Right lobe of liver (tissue), 6 donors: ENCODE measurements at regions not wholly inside any gene's neighbourhood (a gene's known extent, or its start where the extent isn't known, plus 50 kb on each side); places are given as distances from the start of the nearest gene placed in this dataset.

Experiments
- ATAC-seq, 4 donors: fragments of 200-7000 bp; cut with Tn5 transposase; one replicate each; pipeline ENCODE4 v1.9.1; 2020; ENCODE audit warnings: mild to moderate bottlenecking in 4 of 4, moderate library complexity in 4 of 4
- DNase-seq, 3 donors: peaks; one replicate each; pipeline ENCODE4 v3.0.0-alpha.2; 2020
- H3K27ac ChIP-seq, 3 donors: fragments of 200-600 bp; one replicate each; pipeline ENCODE4 v1.8.0; 2022
- H3K27me3 ChIP-seq, 2 donors: fragments of 200-600 bp; one replicate each; pipeline ENCODE4 v1.8.0; 2022
- H3K36me3 ChIP-seq, 4 donors: fragments of 200-600 bp; sonication (generic) in 1 of 4; one replicate each; pipeline versions ENCODE4 v1.5.1 to v1.8.0; 2017 to 2022; ENCODE audit warnings: control low read depth in 1 of 4
- H3K4me1 ChIP-seq, 4 donors: fragments of 200-600 bp; sonication (generic) in 1 of 4; one replicate each; pipeline versions ENCODE4 v1.5.1 to v1.8.0; 2017 to 2022; ENCODE audit warnings: control low read depth in 1 of 4
- H3K4me3 ChIP-seq, 3 donors: fragments of 200-600 bp; one replicate each; pipeline ENCODE4 v1.8.0; 2022
- H3K9me3 ChIP-seq, 4 donors: fragments of 200-600 bp; sonication (generic) in 1 of 4; one replicate each; pipeline versions ENCODE4 v1.5.1 to v1.8.0; 2017 to 2022; ENCODE audit warnings: control low read depth in 1 of 4
- POLR2A ChIP-seq: fragments of 450-650 bp; IDR thresholded peaks from one replicate; pipeline ENCODE4 v1.6.1; 2017; ENCODE audit warnings: antibody characterized with exemption, mild to moderate bottlenecking
- WGBS: methylation state at CpG from one replicate; pipeline ENCODE4 v1.1.6; 2018; ENCODE audit warnings: low coverage, low lambda C conversion rate; ENCODE audit not compliant: insufficient coverage; ENCODE audit errors: missing lambda C conversion rate; 5-methylcytosine and 5-hydroxymethylcytosine counted together
- intact Hi-C, 2 donors: fragments of 100-400 bp; cut with DNase I; formaldehyde crosslinking; loops; one replicate each; pipeline versions ENCODE4 v1.11.2 to v1.14.1; 2022
- TF ChIP-seq, protein P1 (sequence below), 4 donors: fragments of 200-600 bp in 3 of 4; fragments of 450-650 bp in 1 of 4; IDR thresholded peaks; one replicate each; pipeline versions ENCODE4 v1.5.1 to v1.8.0; 2016 to 2022; ENCODE audit warnings: antibody characterized with exemption in 4 of 4, mild to moderate bottlenecking in 2 of 4
- donor health status: DM: no; HTN: yes; CAD: no.
- donor health status: DM: no; HTN: no; CAD: no.
- donor health status: DM: no; HTN: no; CAD: no.
- donor health status: DM: no; HTN: yes; CAD: no.
- donor health status: DM: no; HTN: yes; CAD: no.

DNA sequence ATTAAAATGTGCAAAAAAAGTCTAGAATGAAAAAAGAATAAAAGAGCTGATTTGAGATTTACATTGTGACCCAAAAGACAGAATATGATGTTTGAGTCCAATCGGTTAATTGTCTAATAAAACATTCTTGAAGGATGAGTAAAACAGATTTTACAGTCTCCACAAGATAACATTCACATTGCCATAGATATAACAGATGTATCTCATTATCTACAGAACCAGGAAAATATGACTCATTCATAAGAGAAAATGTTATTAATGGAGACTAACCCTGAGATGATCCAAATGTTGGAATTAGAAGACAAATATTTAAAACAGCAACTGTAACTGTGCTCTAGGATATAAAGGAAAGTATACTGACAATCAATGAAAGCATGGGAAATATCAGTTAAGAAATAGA is 141.7 kb downstream of the RFX6 start:
- TF ChIP-seq, protein P1, sequence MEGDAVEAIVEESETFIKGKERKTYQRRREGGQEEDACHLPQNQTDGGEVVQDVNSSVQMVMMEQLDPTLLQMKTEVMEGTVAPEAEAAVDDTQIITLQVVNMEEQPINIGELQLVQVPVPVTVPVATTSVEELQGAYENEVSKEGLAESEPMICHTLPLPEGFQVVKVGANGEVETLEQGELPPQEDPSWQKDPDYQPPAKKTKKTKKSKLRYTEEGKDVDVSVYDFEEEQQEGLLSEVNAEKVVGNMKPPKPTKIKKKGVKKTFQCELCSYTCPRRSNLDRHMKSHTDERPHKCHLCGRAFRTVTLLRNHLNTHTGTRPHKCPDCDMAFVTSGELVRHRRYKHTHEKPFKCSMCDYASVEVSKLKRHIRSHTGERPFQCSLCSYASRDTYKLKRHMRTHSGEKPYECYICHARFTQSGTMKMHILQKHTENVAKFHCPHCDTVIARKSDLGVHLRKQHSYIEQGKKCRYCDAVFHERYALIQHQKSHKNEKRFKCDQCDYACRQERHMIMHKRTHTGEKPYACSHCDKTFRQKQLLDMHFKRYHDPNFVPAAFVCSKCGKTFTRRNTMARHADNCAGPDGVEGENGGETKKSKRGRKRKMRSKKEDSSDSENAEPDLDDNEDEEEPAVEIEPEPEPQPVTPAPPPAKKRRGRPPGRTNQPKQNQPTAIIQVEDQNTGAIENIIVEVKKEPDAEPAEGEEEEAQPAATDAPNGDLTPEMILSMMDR (IDR thresholded peaks at IDR 0.05): no peak
- TF ChIP-seq POLR2A: no peak
- Histone ChIP-seq H3K27me3 (no peaks in the 10 kb centered on the region), H3K27ac (no peak overlapping the region), H3K36me3 (no peaks in the 10 kb centered on the region), H3K4me1 (no peaks in the 10 kb centered on the region), H3K9me3 (no peaks in the 10 kb centered on the region), H3K4me3 (no peak overlapping the region)
- intact Hi-C loops: no loop called here
- DNase-seq: no peak
- no peak for ATAC-seq
- WGBS: 38% methylated on average over 1 of the region's 1 CpG

DNA sequence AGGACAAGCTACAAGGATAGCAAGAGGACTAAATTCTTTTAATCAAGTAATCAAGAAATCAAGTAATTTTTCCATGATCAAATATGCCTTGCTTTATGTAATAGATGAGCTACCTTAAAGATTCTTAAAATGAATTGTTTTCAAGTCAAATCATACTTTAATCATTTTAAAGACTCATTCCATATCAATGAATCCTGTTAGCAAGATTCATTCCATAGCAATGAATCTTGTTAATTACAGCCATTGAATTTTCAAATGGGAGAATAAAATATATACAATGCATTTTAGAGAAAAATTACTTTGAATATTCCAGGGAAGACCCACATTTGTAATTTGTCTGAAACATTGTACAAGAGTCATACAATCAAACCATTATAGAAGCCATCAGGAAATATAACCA is 145.7 kb downstream of the RFX6 start:
- Histone ChIP-seq H3K27me3 (no peaks in the 10 kb centered on the region), H3K9me3 (no peaks in the 10 kb centered on the region), H3K4me3 (no peak overlapping the region), H3K4me1 (no peaks in the 10 kb centered on the region), H3K36me3 (no peaks in the 10 kb centered on the region), H3K27ac (no peak overlapping the region)
- intact Hi-C loops: no loop called here
- no peak for DNase-seq
- no peak for ATAC-seq
- TF ChIP-seq POLR2A: no peak
- TF ChIP-seq, protein P1 (IDR thresholded peaks at IDR 0.05): no peak

DNA sequence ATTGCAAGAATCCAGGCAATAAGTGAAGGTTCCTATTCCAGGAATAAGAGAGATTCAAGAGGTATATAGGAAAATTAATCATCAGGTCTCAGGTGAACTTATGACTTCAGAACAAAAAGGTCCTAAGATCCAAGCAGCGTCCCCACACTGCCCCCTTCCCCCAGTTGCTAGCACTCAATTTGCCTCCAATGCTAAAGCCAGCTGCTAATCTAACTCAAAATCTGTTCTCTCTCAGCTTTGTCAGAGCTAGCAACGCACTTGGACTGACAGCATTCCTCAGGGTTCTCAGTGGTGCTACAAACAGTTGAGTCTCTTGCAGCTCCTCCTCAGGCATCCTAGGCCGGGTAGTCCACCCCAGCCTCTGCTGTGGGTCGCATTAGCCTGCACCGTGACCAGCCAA is 148.3 kb downstream of the RFX6 start:
- ATAC-seq (no peak), DNase-seq (no peak)
- intact Hi-C loops: no loop called here
- Histone ChIP-seq H3K4me1 (no peaks in the 10 kb centered on the region), H3K36me3 (no peaks in the 10 kb centered on the region), H3K9me3 (no peaks in the 10 kb centered on the region), H3K4me3 (no peak overlapping the region), H3K27ac (no peak overlapping the region), H3K27me3 (no peaks in the 10 kb centered on the region)
- 31% methylated on average over 2 of the region's 5 CpGs for WGBS
- TF ChIP-seq POLR2A: no peak
- TF ChIP-seq, protein P1 (IDR thresholded peaks at IDR 0.05): no peak

DNA sequence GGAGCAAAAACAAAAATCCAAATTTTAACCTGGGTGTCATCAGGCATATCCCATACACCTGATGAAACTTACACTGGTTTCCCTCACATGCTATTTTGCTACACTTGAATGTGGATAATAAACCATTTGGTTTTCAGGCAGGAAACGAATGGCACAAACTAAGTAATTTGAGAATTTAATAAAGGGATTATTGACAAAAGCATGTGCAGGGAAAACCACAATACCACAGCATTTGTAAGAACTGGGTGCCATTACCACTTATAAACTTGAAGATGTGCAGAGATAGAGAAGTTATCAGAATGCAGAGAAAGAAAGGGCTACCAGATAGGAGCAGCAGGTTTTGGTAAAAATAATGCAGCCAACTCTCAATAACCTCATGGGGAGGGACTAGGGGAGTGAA is 151.2 kb downstream of the RFX6 start:
- no peaks in the 10 kb centered on the region for H3K9me3 ChIP-seq
- WGBS: 21% methylated on average over 1 of the region's 1 CpG
- ATAC-seq (no peak), DNase-seq (no peak)
- TF ChIP-seq, protein P1 (IDR thresholded peaks at IDR 0.05): no peak
- TF ChIP-seq POLR2A: no peak
- H3K27me3 ChIP-seq: no peaks in the 10 kb centered on the region
- no peak overlapping the region for H3K4me3 ChIP-seq
- intact Hi-C loops: no loop called here
- no peaks in the 10 kb centered on the region for H3K36me3 ChIP-seq
- H3K4me1 ChIP-seq: no peaks in the 10 kb centered on the region
- H3K27ac ChIP-seq: no peak overlapping the region

DNA sequence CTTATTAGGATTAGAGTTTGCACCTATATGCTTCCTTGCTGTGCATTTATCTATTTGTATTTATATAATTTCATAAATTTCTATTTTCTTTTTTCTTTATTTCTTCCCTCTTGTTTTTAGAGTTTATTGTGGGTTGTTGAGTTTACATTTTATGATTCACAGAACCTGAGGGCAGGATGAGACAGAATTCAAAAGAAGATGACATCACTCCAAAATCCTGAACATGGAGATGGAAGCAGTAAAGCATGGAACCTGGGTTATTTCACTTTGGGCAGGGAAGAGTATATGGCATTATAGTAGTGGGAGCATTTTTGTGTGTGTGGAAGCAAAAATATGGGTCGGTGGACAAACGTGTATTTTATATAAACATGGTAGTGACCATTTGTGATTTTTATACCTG is 157.5 kb downstream of the RFX6 start:
- ATAC-seq (no peak), DNase-seq (no peak)
- no peaks in the 10 kb centered on the region for H3K9me3 ChIP-seq
- 33% methylated on average over 2 of the region's 2 CpGs for WGBS
- H3K27ac ChIP-seq: no peak overlapping the region
- intact Hi-C loops: no loop called here
- H3K27me3 ChIP-seq: no peaks in the 10 kb centered on the region
- H3K36me3 ChIP-seq: no peaks in the 10 kb centered on the region
- H3K4me1 ChIP-seq: no peaks in the 10 kb centered on the region
- TF ChIP-seq, protein P1 (IDR thresholded peaks at IDR 0.05): no peak
- no peak for TF ChIP-seq POLR2A
- H3K4me3 ChIP-seq: no peak overlapping the region
